HUES6 (cell line): ENCODE measurements at regions not wholly inside any gene's neighbourhood (a gene's known extent, or its start where the extent isn't known, plus 50 kb on each side); places are given as distances from the start of the nearest gene placed in this dataset.

Experiments used
- H3K27ac ChIP-seq: 2 replicates; pipeline ENCODE4 v1.7.0; 2013; ENCODE audit warnings: low read depth, mild to moderate bottlenecking, low read length, inconsistent platforms
- H3K27me3 ChIP-seq: 2 replicates; pipeline ENCODE4 v1.6.1; 2013; ENCODE audit warnings: low read length; ENCODE audit not compliant: control insufficient read depth, insufficient read depth
- H3K36me3 ChIP-seq: 2 replicates; pipeline ENCODE4 v1.6.1; 2013; ENCODE audit warnings: low read length; ENCODE audit not compliant: control insufficient read depth, insufficient read depth
- H3K4me1 ChIP-seq: 2 replicates; pipeline ENCODE4 v1.6.1; 2013; ENCODE audit warnings: low read length; ENCODE audit not compliant: control insufficient read depth, insufficient read depth
- H3K4me3 ChIP-seq: 2 replicates; pipeline ENCODE4 v1.5.1; 2013; ENCODE audit warnings: low read depth, low read length
- H3K9ac ChIP-seq: one replicate; pipeline ENCODE4 v1.6.1; 2013; ENCODE audit warnings: mild to moderate bottlenecking, low read length
- H3K9me3 ChIP-seq: 2 replicates; pipeline ENCODE4 v1.6.1; 2013; ENCODE audit warnings: low read depth, low read length; ENCODE audit not compliant: control insufficient read depth, insufficient read depth

DNA sequence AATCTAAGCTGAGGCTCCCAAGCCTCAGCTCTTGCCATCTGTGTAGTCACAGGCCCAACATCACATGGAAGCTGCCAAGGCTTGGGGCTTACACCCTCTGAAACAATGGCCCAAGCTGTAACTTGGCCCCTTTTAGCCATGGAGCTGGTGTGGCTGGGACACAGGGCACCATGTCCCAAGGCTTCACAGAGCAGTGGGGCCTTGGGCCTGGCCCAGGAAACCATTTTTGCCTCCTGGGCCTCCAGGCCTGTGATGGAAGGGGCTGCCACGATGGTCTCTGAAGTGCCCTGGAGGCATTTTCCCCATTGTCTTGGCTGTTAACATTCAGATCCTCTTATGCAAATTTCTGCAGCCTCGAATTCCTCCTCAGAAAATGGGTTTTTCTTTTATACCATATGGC, 952.3 kb upstream of the GOT2 start:
- Histone ChIP-seq H3K9me3 (peaks cover 40% of the 10 kb centered on the region), H3K9ac (no peak overlapping the region), H3K27me3 (no peaks in the 10 kb centered on the region)

DNA sequence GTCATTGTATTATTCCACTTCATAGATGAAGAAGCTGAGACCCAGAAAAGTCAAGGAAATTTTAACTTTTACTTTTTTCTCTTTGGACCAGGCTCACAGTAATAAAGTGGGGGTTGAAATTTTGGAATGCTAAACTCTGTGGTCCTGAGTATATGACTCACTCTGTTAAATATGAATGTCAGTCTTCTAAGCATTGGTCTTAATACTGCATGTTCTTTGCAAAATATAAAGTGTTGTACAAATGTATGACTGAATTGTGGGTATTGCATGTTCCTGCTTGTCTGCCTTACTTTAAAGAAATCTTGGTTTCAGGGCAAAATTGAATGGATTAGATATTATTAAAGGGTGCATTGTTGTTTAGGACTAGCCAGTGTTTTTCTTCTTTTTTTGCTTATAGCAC, 950.8 kb upstream of the GOT2 start:
- Histone ChIP-seq H3K27ac (no peak overlapping the region), H3K4me1 (peaks cover 8% of the 10 kb centered on the region), H3K9ac (no peak overlapping the region), H3K9me3 (peaks cover 40% of the 10 kb centered on the region), H3K4me3 (no peak overlapping the region), H3K27me3 (no peaks in the 10 kb centered on the region), H3K36me3 (no peaks in the 10 kb centered on the region)

More for the DNA sequence above, 952.3 kb upstream of the GOT2 start:
- H3K27ac ChIP-seq, result no peak overlapping the region
- H3K4me3 ChIP-seq, result no peak overlapping the region
- H3K36me3 ChIP-seq, result no peaks in the 10 kb centered on the region
- peaks cover 8% of the 10 kb centered on the region for H3K4me1 ChIP-seq

DNA sequence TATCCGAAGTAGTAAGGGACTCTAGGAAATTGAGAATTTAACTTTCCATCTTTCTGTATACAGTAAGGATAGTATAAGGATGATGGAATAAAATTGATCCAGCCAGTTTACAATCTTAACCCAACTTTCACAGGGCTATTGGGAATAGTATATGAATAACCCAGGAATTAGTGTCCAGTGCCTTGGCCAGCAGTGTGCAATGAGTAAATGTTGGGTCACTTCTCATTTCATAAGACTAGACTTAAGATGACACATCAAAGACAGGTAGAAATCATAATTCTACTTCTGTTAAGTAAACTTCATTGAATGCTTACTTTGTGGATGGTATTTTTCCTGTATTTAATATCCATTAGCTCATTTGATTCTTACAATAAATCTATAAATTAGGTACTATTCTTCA, 949.6 kb upstream of the GOT2 start:
- Histone ChIP-seq H3K27me3 (no peaks in the 10 kb centered on the region), H3K9ac (no peak overlapping the region), H3K36me3 (no peaks in the 10 kb centered on the region), H3K4me1 (peaks cover 8% of the 10 kb centered on the region), H3K4me3 (no peak overlapping the region), H3K27ac (no peak overlapping the region), H3K9me3 (peaks cover 40% of the 10 kb centered on the region)

DNA sequence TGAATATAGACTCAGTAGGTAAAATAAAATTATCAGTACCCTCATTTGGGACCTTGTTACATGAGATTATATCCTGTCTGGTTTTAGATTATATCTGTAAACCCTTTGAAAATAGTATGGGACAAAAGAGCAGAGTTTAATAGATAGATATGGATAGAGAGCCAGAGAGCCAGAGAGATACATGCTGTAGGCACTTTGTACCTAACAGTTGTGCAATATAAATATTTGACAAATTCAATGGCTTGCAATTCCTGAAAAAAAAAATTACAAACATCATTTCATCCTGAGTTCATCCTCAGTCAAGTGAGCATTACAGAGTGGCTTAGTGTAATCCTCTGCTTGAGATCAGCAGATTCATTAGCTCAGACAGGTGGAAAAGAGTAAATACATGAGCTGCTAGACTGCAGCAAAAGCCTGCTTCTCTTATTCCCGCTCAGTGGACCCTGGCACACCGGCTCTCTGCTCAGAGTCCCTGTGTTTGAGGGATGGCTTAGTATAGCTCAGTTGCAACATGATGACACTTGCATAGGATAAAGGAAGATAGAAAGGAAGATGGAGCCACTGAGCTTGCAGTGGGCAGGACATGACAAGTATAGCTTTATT, 931.6 kb upstream of the GOT2 start:
- Histone ChIP-seq H3K9ac (no peak overlapping the region), H3K27ac (no peak overlapping the region), H3K4me3 (no peak overlapping the region), H3K27me3 (no peaks in the 10 kb centered on the region), H3K4me1 (no peaks in the 10 kb centered on the region), H3K9me3 (peaks cover 6% of the 10 kb centered on the region), H3K36me3 (no peaks in the 10 kb centered on the region)

GRCh38 chr16:59658572-59658971, 924.5 kb upstream of the GOT2 start:
- Histone ChIP-seq H3K9ac (no peak overlapping the region), H3K36me3 (no peaks in the 10 kb centered on the region), H3K4me1 (no peaks in the 10 kb centered on the region), H3K4me3 (no peak overlapping the region), H3K27ac (no peak overlapping the region), H3K9me3 (peaks cover 5% of the 10 kb centered on the region), H3K27me3 (no peaks in the 10 kb centered on the region)

DNA sequence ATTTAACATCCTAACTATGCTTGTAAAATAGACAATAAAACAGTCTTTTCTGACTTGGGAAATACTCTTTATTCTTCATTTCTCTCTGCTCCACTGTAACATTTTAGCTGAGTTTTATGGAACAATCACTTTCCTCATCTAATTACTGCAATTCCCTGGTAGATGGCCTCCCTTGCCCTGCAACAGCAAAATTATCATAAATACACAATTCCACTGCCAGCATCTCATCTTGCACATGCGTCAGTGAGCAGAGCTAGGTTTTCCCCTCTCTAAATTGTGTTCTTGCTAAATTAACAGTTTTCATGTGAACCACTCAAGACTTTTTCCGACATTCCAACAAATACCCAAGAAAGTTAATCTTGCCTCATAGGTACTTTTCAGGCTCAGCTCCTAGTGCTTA, 920.9 kb upstream of the GOT2 start:
- Histone ChIP-seq H3K27ac (no peak overlapping the region), H3K4me1 (no peaks in the 10 kb centered on the region), H3K27me3 (no peaks in the 10 kb centered on the region), H3K9me3 (no peaks in the 10 kb centered on the region; the same call in 1 of the 2 replicates), H3K36me3 (no peaks in the 10 kb centered on the region), H3K4me3 (no peak overlapping the region), H3K9ac (no peak overlapping the region)

GRCh38 chr16:59654455-59654854, 920.3 kb upstream of the GOT2 start:
- Histone ChIP-seq H3K4me1 (no peaks in the 10 kb centered on the region), H3K36me3 (no peaks in the 10 kb centered on the region), H3K4me3 (no peak overlapping the region), H3K9ac (no peak overlapping the region), H3K9me3 (no peaks in the 10 kb centered on the region; the same call in 1 of the 2 replicates), H3K27ac (no peak overlapping the region), H3K27me3 (no peaks in the 10 kb centered on the region)

DNA sequence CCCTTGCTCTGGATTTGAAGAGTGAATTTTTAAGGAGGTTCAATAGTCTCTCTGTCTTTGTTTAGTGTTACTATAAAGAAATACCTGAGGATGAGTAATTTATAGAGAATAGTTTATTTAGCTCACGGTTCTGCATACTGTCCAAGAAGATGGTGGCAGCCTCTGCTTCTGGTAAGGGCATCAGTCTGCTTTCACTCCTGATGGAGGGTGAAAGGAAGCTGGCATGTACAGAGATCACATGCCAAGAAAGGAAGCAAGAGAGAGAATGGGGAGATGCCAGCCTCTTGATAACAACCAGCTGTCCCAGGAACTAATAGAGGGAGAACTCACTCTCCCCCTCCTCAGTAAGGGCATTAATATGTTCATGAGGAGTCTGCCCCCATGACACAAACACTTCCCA, 917.5 kb upstream of the GOT2 start:
- Histone ChIP-seq H3K4me3 (no peak overlapping the region), H3K4me1 (no peaks in the 10 kb centered on the region), H3K9me3 (peaks cover 12% of the 10 kb centered on the region), H3K36me3 (no peaks in the 10 kb centered on the region), H3K9ac (no peak overlapping the region), H3K27me3 (no peaks in the 10 kb centered on the region), H3K27ac (no peak overlapping the region)

DNA sequence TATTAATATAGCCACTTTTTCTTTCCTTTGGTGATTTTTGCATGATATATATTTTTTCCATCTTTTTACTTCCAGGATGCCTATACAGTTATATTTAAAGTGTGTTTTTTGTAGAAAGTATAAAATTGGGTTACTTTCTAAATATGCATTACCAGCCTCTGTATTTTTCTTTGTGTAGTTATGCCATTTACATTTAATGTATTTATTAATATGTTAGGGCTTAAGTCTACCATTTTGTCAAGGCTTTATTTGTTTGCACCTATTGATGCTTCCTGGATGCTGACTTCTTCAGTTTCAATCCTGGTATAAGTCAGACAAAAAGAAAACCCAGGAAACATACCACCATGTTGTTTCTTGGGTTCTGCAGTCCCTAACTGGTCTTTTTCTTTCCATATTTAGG, 911.1 kb upstream of the GOT2 start:
- Histone ChIP-seq H3K36me3 (no peaks in the 10 kb centered on the region), H3K9me3 (peaks cover 33% of the 10 kb centered on the region), H3K27me3 (no peaks in the 10 kb centered on the region), H3K9ac (no peak overlapping the region), H3K4me1 (no peaks in the 10 kb centered on the region), H3K27ac (no peak overlapping the region), H3K4me3 (no peak overlapping the region)

DNA sequence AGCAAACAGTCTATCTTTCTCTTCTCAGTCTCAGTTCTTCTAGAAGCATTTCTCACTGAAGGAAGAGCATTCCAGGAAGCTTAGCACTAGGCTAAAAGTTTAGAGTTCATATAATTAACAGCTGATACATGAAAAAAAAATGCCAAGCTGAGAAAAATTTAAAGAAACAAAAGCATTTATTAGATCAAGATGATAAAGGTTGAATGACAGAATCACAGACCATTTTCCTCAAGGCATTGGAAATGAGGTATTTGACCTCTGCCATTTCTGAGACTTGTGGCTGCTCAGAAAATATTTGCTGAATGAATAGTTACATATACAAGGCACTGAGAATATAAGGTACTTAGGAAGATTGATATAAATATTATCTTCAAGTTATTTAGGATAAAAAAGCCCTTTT, 901.6 kb upstream of the GOT2 start:
- no peak overlapping the region for H3K27ac ChIP-seq

DNA sequence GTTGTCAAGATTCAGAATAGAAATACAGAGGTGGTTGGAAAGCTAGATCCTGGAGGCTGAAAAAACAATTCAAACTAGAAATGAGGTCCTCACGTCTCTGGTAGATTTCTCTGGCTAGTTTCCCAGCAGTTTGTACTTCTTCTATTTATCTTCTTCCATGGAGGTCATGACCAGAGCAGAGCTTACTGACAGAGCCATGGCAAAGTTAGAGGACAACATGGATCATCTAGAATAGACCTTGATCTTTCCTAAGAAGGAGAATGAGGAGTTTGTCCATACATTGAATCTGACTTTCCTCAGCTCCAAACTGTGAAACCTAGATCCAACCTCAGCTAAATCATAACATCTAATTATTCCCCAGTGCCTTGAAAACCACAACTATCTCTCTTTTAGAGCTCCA, 900.8 kb upstream of the GOT2 start:
- H3K27me3 ChIP-seq, result no peaks in the 10 kb centered on the region
- H3K27ac ChIP-seq, result no peak overlapping the region
- no peak overlapping the region for H3K4me3 ChIP-seq
- no peak overlapping the region for H3K9ac ChIP-seq
- peaks cover 13% of the 10 kb centered on the region; the same call in 1 of the 2 replicates for H3K9me3 ChIP-seq
- H3K36me3 ChIP-seq, result no peaks in the 10 kb centered on the region
- H3K4me1 ChIP-seq, result peaks cover 5% of the 10 kb centered on the region; the same call in 1 of the 2 replicates

More for the DNA sequence above, 901.6 kb upstream of the GOT2 start:
- Histone ChIP-seq H3K4me3 (no peak overlapping the region), H3K9me3 (peaks cover 14% of the 10 kb centered on the region), H3K36me3 (no peaks in the 10 kb centered on the region), H3K9ac (no peak overlapping the region), H3K4me1 (peaks cover 5% of the 10 kb centered on the region; the same call in 1 of the 2 replicates), H3K27me3 (no peaks in the 10 kb centered on the region)
